PC-9 (cell line): ENCODE measurements at regions not wholly inside any gene's neighbourhood (a gene's known extent, or its start where the extent isn't known, plus 50 kb on each side); places are given as distances from the start of the nearest gene placed in this dataset.

ENCODE experiments used
- BruUV-seq: library from RNA; stranded (reverse); fragments of 400-500 nt; replicated peaks from 2 replicates; lab custom pipeline; 2021; lab: Mats Ljungman, UMichigan
- CTCF ChIA-PET: fragments of 300-600 bp; sonication (Branson Sonifier 250); formaldehyde crosslinking; loops from one replicate; lab custom pipeline; 2022; ENCODE audit warnings: antibody characterized with exemption; lab: Charles Lee
- POLR2A ChIA-PET: fragments of 300-600 bp; sonication (Branson Sonifier 250); formaldehyde crosslinking; loops from one replicate; lab custom pipeline; 2022; ENCODE audit warnings: antibody characterized with exemption; ENCODE audit not compliant: unreplicated experiment; lab: Charles Lee
- DNase-seq, 2 experiments: peaks; one replicate each; pipeline versions ENCODE4 v3.0.0 to v3.0.0-alpha.2; 2015 to 2022; ENCODE audit warnings: mixed read lengths in 1 of 2
- H2AFZ ChIP-seq: fragments of 200-600 bp; sonication (generic); 2 replicates; pipeline ENCODE4 v1.8.1; 2017; ENCODE audit warnings: antibody characterized with exemption
- H3F3A ChIP-seq: fragments of 200-600 bp; sonication (generic); 2 replicates; pipeline ENCODE4 v1.8.1; 2017; ENCODE audit warnings: antibody characterized with exemption, mild to moderate bottlenecking, low read depth; ENCODE audit not compliant: insufficient read depth
- H3K27ac ChIP-seq: fragments of 200-600 bp; sonication (generic); 2 replicates; pipeline ENCODE4 v1.6.1; 2016; ENCODE audit warnings: mixed run types
- H3K27me3 ChIP-seq: fragments of 200-600 bp; sonication (generic); 2 replicates; pipeline ENCODE4 v1.6.1; 2016; ENCODE audit warnings: low read depth, mixed run types; ENCODE audit not compliant: insufficient read depth
- H3K36me3 ChIP-seq: fragments of 200-600 bp; sonication (generic); 2 replicates; pipeline ENCODE4 v1.6.1; 2016; ENCODE audit warnings: low read depth, mixed run types
- H3K4me1 ChIP-seq: fragments of 200-600 bp; sonication (generic); replicated peaks from 2 replicates; pipeline ENCODE4 v1.6.1; 2016; ENCODE audit warnings: mixed run types; ENCODE audit not compliant: insufficient read depth
- H3K4me2 ChIP-seq: fragments of 200-600 bp; sonication (generic); 2 replicates; pipeline ENCODE4 v1.6.1; 2017; ENCODE audit warnings: mixed run types
- H3K4me3 ChIP-seq: fragments of 200-600 bp; sonication (generic); 2 replicates; pipeline ENCODE4 v1.6.1; 2016; ENCODE audit warnings: mixed run types
- H3K79me2 ChIP-seq: fragments of 200-600 bp; sonication (generic); 2 replicates; pipeline ENCODE4 v1.6.1; 2017; ENCODE audit warnings: low read depth, mixed run types
- H3K9me2 ChIP-seq: fragments of 200-600 bp; sonication (generic); 2 replicates; pipeline ENCODE4 v1.8.1; 2017; ENCODE audit warnings: mild to moderate bottlenecking; ENCODE audit not compliant: insufficient read depth
- H3K9me3 ChIP-seq: fragments of 200-600 bp; sonication (generic); 2 replicates; pipeline ENCODE4 v1.8.1; 2016; ENCODE audit warnings: low read depth; ENCODE audit not compliant: insufficient read depth
- H4K20me1 ChIP-seq: fragments of 200-600 bp; sonication (generic); 2 replicates; pipeline ENCODE4 v1.8.1; 2017; ENCODE audit not compliant: insufficient read depth
- EZH2 ChIP-seq: fragments of 200-600 bp; sonication (generic); IDR thresholded peaks from 2 replicates; pipeline ENCODE4 v1.8.0; 2017; ENCODE audit warnings: antibody characterized with exemption, low read depth
- intact Hi-C: fragments of 100-400 bp; cut with micrococcal nuclease; formaldehyde crosslinking; loops from one replicate; pipeline ENCODE4 v1.10.0; 2022; ENCODE audit not compliant: unreplicated experiment
- TF ChIP-seq, protein P1 (sequence below): fragments of 200-600 bp; sonication (generic); conservative IDR thresholded peaks from 2 replicates; pipeline ENCODE4 v1.6.1; 2017; ENCODE audit warnings: mixed run types, antibody characterized with exemption, mild to moderate bottlenecking, moderate library complexity

DNA sequence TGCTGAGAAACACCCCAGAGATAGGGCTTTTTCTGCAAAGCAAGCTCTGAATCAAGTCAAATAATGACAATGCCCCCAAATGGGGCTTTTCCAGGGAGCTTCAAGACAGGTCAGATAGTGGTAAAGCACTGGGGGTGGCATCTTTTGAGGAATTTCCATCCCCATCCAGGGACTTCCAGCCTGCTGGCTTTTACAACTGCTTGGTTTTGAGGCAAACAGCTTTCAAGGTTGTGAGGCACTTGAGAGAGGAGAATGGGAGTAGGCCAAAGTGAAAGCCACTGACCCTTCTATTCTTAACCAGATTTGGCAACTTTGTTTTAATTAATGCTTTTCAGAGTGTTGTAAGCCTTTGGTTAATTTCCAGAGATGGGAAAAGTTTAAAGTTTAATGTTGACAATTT is 762.0 kb upstream of the POU3F3 start:
- Histone ChIP-seq H2AFZ (no peak overlapping the region), H3K9me2 (no peaks in the 10 kb centered on the region), H3K4me3 (no peak overlapping the region), H3K79me2 (no peaks in the 10 kb centered on the region), H3K27ac (no peak overlapping the region), H3F3A (no peaks in the 10 kb centered on the region), H3K4me1 (no peaks in the 10 kb centered on the region), H3K4me2 (no peak overlapping the region), H3K27me3 (no peaks in the 10 kb centered on the region; the same call in 1 of the 2 replicates), H4K20me1 (no peaks in the 10 kb centered on the region), H3K36me3 (no peaks in the 10 kb centered on the region), H3K9me3 (no peaks in the 10 kb centered on the region)
- ChIA-PET POLR2A (no interaction called here), CTCF (no interaction called here)
- intact Hi-C loops = no loop called here
- no peak for TF ChIP-seq EZH2
- TF ChIP-seq, protein P1, sequence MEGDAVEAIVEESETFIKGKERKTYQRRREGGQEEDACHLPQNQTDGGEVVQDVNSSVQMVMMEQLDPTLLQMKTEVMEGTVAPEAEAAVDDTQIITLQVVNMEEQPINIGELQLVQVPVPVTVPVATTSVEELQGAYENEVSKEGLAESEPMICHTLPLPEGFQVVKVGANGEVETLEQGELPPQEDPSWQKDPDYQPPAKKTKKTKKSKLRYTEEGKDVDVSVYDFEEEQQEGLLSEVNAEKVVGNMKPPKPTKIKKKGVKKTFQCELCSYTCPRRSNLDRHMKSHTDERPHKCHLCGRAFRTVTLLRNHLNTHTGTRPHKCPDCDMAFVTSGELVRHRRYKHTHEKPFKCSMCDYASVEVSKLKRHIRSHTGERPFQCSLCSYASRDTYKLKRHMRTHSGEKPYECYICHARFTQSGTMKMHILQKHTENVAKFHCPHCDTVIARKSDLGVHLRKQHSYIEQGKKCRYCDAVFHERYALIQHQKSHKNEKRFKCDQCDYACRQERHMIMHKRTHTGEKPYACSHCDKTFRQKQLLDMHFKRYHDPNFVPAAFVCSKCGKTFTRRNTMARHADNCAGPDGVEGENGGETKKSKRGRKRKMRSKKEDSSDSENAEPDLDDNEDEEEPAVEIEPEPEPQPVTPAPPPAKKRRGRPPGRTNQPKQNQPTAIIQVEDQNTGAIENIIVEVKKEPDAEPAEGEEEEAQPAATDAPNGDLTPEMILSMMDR = no peak
- no peak for DNase-seq
- no TSS peak for BruUV-seq

DNA sequence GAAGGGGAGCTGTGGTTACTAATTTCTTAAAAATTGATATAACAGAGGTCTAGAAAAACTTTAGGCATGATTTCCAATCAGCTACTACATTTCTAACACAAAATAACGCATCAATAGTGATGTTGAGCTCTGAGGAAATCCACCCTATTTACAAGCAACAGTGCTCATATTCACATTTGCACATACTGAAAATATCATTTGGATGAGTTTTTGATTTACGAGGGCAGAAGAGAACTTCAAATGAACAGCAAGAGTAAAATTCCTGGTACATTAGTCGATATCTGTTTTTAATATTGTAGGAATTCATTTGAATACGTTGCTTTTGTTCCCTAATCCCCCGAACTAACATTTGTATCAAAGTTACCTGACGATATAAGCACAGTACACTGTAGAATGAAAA is 761.0 kb upstream of the POU3F3 start:
- Histone ChIP-seq H3K27ac (no peak overlapping the region), H3K4me3 (no peak overlapping the region), H3K4me2 (no peak overlapping the region), H3K36me3 (no peaks in the 10 kb centered on the region), H3F3A (no peaks in the 10 kb centered on the region), H3K9me3 (no peaks in the 10 kb centered on the region), H4K20me1 (no peaks in the 10 kb centered on the region), H3K9me2 (no peaks in the 10 kb centered on the region), H3K4me1 (no peaks in the 10 kb centered on the region), H2AFZ (no peak overlapping the region), H3K79me2 (no peaks in the 10 kb centered on the region), H3K27me3 (no peaks in the 10 kb centered on the region; the same call in 1 of the 2 replicates)
- POLR2A ChIA-PET = no interaction called here
- no peak for TF ChIP-seq EZH2
- TF ChIP-seq, protein P1 = no peak
- CTCF ChIA-PET = no interaction called here
- no peak for DNase-seq
- BruUV-seq = no TSS peak
- intact Hi-C loops = no loop called here

DNA sequence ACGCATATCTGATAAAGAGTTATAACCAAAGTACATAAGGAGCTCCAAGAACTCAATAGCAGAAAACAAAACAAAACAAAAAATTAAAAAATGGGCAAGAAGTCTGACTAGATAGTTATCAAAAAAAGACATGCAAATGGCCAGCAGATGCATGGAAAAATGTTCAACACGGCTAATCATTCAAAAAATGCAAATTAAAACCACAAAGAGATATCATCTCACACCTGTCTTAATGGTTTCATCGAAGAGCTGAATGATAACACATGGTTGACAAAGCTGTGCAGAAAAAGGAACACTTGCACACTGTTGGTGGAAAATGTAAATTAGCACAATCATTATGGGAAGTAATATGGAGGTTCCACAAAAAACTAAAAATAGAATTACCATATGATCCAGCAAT is 751.3 kb upstream of the POU3F3 start:
- CTCF ChIA-PET = no interaction called here
- TF ChIP-seq, protein P1 = no peak
- no peak for TF ChIP-seq EZH2
- H4K20me1 ChIP-seq = no peaks in the 10 kb centered on the region
- H3K4me2 ChIP-seq = no peak overlapping the region
- H3K9me3 ChIP-seq = no peaks in the 10 kb centered on the region
- H3K27ac ChIP-seq = no peak overlapping the region
- H3K36me3 ChIP-seq = no peaks in the 10 kb centered on the region
- H3K4me1 ChIP-seq = no peaks in the 10 kb centered on the region
- H3K4me3 ChIP-seq = no peak overlapping the region
- POLR2A ChIA-PET = no interaction called here
- no peaks in the 10 kb centered on the region for H3F3A ChIP-seq
- H2AFZ ChIP-seq = no peak overlapping the region
- no peaks in the 10 kb centered on the region for H3K79me2 ChIP-seq
- intact Hi-C loops = no loop called here
- no TSS peak for BruUV-seq
- H3K27me3 ChIP-seq = 0 out of 2 replicates have a peak, but pooled peaks cover 7% of the 10 kb centered on the region
- no peaks in the 10 kb centered on the region for H3K9me2 ChIP-seq
- no peak for DNase-seq
